Activated CD8-positive, alpha-beta memory T cell treated with anti-CD3 and anti-CD28 coated beads, Interleukin-2, amount 10 ng/mL, durations not matched to agents 7 days and 5 days (primary cell): ENCODE measurements at regions not wholly inside any gene's neighbourhood (a gene's known extent, or its start where the extent isn't known, plus 50 kb on each side); places are given as distances from the start of the nearest gene placed in this dataset.
"Not testable (repeated sequence)": the region's sequence is repeated elsewhere in the genome, so short reads cannot be mapped to it uniquely, and the experiment has no call there.

Experiments
- ATAC-seq: fragments of 150-1000 bp; cut with Tn5 transposase; one replicate; pipeline ENCODE4 v1.10.0; 2021; ENCODE audit warnings: moderate library complexity
- CTCF ChIA-PET: fragments of 350-600 bp; sonication (Branson Sonifier 250); formaldehyde crosslinking; loops from one replicate; lab custom pipeline; 2021; ENCODE audit warnings: antibody characterized with exemption; lab: Charles Lee
- DNase-seq: peaks from one replicate; pipeline ENCODE4 v3.0.0-alpha.2; 2020
- H3K27ac Mint-ChIP-seq: one replicate; pipeline ENCODE4 v1.8.0; 2021; ENCODE audit warnings: mild to moderate bottlenecking, mixed read lengths
- H3K27me3 Mint-ChIP-seq: one replicate; pipeline ENCODE4 v1.8.0; 2021; ENCODE audit warnings: mixed read lengths
- H3K36me3 Mint-ChIP-seq: one replicate; pipeline ENCODE4 v1.8.0; 2021; ENCODE audit warnings: mild to moderate bottlenecking, mixed read lengths
- H3K4me1 Mint-ChIP-seq: one replicate; pipeline ENCODE4 v1.8.0; 2021; ENCODE audit warnings: mixed read lengths
- H3K4me3 Mint-ChIP-seq: one replicate; pipeline ENCODE4 v1.8.0; 2021; ENCODE audit warnings: mild to moderate bottlenecking, moderate library complexity, mixed read lengths
- H3K9me3 Mint-ChIP-seq: one replicate; pipeline ENCODE4 v1.8.0; 2022; ENCODE audit warnings: low read depth, mixed read lengths

- ATAC-seq (no peak), DNase-seq (no peak)
- Mint-ChIP-seq H3K27ac (no peak overlapping the region), H3K4me1 (no peaks in the 10 kb centered on the region), H3K4me3 (no peak overlapping the region), H3K27me3 (no peaks in the 10 kb centered on the region), H3K36me3 (no peaks in the 10 kb centered on the region), H3K9me3 (no peaks in the 10 kb centered on the region)
- CTCF ChIA-PET = no interaction called here
Observed at GRCh38 chrX:147468600-147468999, 443.1 kb upstream of the FMR1 start.

- H3K27me3 Mint-ChIP-seq = no peaks in the 10 kb centered on the region
- DNase-seq = no peak
- H3K4me1 Mint-ChIP-seq = no peaks in the 10 kb centered on the region
- no peaks in the 10 kb centered on the region for H3K36me3 Mint-ChIP-seq
- H3K4me3 Mint-ChIP-seq = no peak overlapping the region
- CTCF ChIA-PET = interaction anchor here (2.1 kb wide), 1 partner anchor 328 kb away, joined by 7 read pairs; no protein-coding TSS in a partner anchor
- H3K9me3 Mint-ChIP-seq = no peaks in the 10 kb centered on the region
- no peak for ATAC-seq
- no peak overlapping the region for H3K27ac Mint-ChIP-seq
Observed at GRCh38 chrX:147476008-147476407, 435.7 kb upstream of the FMR1 start.

- H3K27me3 Mint-ChIP-seq = no peaks in the 10 kb centered on the region
- H3K4me1 Mint-ChIP-seq = no peaks in the 10 kb centered on the region
- no peak overlapping the region for H3K27ac Mint-ChIP-seq
- H3K36me3 Mint-ChIP-seq = no peaks in the 10 kb centered on the region
- no peaks in the 10 kb centered on the region for H3K9me3 Mint-ChIP-seq
- CTCF ChIA-PET = no interaction called here
- ATAC-seq (no peak), DNase-seq (no peak)
- no peak overlapping the region for H3K4me3 Mint-ChIP-seq
Observed at GRCh38 chrX:147478899-147479298, 432.8 kb upstream of the FMR1 start.

- DNase-seq = no peak
- no peaks in the 10 kb centered on the region for H3K36me3 Mint-ChIP-seq
- CTCF ChIA-PET = no interaction called here
- H3K27ac Mint-ChIP-seq = no peak overlapping the region
- H3K9me3 Mint-ChIP-seq = no peaks in the 10 kb centered on the region
- H3K4me3 Mint-ChIP-seq = no peak overlapping the region
- no peaks in the 10 kb centered on the region for H3K4me1 Mint-ChIP-seq
- ATAC-seq = no peak
- no peaks in the 10 kb centered on the region for H3K27me3 Mint-ChIP-seq
Observed at GRCh38 chrX:147485207-147485606, 426.5 kb upstream of the FMR1 start.

GRCh38 chrX:147494365-147494764, 417.4 kb upstream of the FMR1 start:
- no peak overlapping the region for H3K27ac Mint-ChIP-seq
- no peaks in the 10 kb centered on the region for H3K4me1 Mint-ChIP-seq
- no peak for ATAC-seq
- H3K4me3 Mint-ChIP-seq = no peak overlapping the region
- CTCF ChIA-PET = no interaction called here
- H3K27me3 Mint-ChIP-seq = no peaks in the 10 kb centered on the region
- no peak for DNase-seq
- H3K36me3 Mint-ChIP-seq = no peaks in the 10 kb centered on the region
- no peaks in the 10 kb centered on the region for H3K9me3 Mint-ChIP-seq

GRCh38 chrX:147498796-147499195, 412.9 kb upstream of the FMR1 start:
- CTCF ChIA-PET = no interaction called here
- ATAC-seq (no peak), DNase-seq (no peak)
- no peaks in the 10 kb centered on the region for H3K36me3 Mint-ChIP-seq
- H3K4me3 Mint-ChIP-seq = no peak overlapping the region
- H3K9me3 Mint-ChIP-seq = no peaks in the 10 kb centered on the region
- H3K27ac Mint-ChIP-seq = no peak overlapping the region
- H3K27me3 Mint-ChIP-seq = no peaks in the 10 kb centered on the region
- no peaks in the 10 kb centered on the region for H3K4me1 Mint-ChIP-seq

- DNase-seq = no peak
- no peaks in the 10 kb centered on the region for H3K4me1 Mint-ChIP-seq
- ATAC-seq = no peak
- no peaks in the 10 kb centered on the region for H3K36me3 Mint-ChIP-seq
- H3K9me3 Mint-ChIP-seq = peaks cover under 1% of the 10 kb centered on the region
- H3K27ac Mint-ChIP-seq = no peak overlapping the region
- no peak overlapping the region for H3K4me3 Mint-ChIP-seq
- CTCF ChIA-PET = no interaction called here
- no peaks in the 10 kb centered on the region for H3K27me3 Mint-ChIP-seq
Observed at GRCh38 chrX:147522981-147523380, 388.7 kb upstream of the FMR1 start.

- no peaks in the 10 kb centered on the region for H3K9me3 Mint-ChIP-seq
- no peaks in the 10 kb centered on the region for H3K36me3 Mint-ChIP-seq
- H3K27ac Mint-ChIP-seq = no peak overlapping the region
- CTCF ChIA-PET = no interaction called here
- no peak for DNase-seq
- H3K4me1 Mint-ChIP-seq = no peaks in the 10 kb centered on the region
- no peak for ATAC-seq
- no peaks in the 10 kb centered on the region for H3K27me3 Mint-ChIP-seq
- H3K4me3 Mint-ChIP-seq = no peak overlapping the region
Observed at GRCh38 chrX:147533426-147533825, 378.3 kb upstream of the FMR1 start.

GRCh38 chrX:147537172-147537571, 374.5 kb upstream of the FMR1 start:
- ATAC-seq = no peak

GRCh38 chrX:147548023-147548422, 363.7 kb upstream of the FMR1 start:
- H3K4me1 Mint-ChIP-seq = not testable (repeated sequence)

More at GRCh38 chrX:147537172-147537571, 374.5 kb upstream of the FMR1 start:
- no peaks in the 10 kb centered on the region for H3K9me3 Mint-ChIP-seq
- H3K4me3 Mint-ChIP-seq = no peak overlapping the region
- DNase-seq = no peak
- no peak overlapping the region for H3K27ac Mint-ChIP-seq
- no peaks in the 10 kb centered on the region for H3K4me1 Mint-ChIP-seq
- CTCF ChIA-PET = no interaction called here
- H3K36me3 Mint-ChIP-seq = no peaks in the 10 kb centered on the region
- no peaks in the 10 kb centered on the region for H3K27me3 Mint-ChIP-seq

GRCh38 chrX:147550217-147550616, 361.5 kb upstream of the FMR1 start:
- Mint-ChIP-seq H3K4me3 (no peak overlapping the region), H3K27ac (no peak overlapping the region), H3K9me3 (no peaks in the 10 kb centered on the region), H3K4me1 (no peaks in the 10 kb centered on the region), H3K36me3 (no peaks in the 10 kb centered on the region), H3K27me3 (no peaks in the 10 kb centered on the region)
- no peak for ATAC-seq
- no peak for DNase-seq
- CTCF ChIA-PET = no interaction called here

More at GRCh38 chrX:147548023-147548422, 363.7 kb upstream of the FMR1 start:
- H3K27ac Mint-ChIP-seq, ATAC-seq, H3K9me3 Mint-ChIP-seq, DNase-seq, CTCF ChIA-PET, H3K36me3 Mint-ChIP-seq, H3K4me3 Mint-ChIP-seq, H3K27me3 Mint-ChIP-seq: not testable (repeated sequence)

GRCh38 chrX:147559191-147559590, 352.5 kb upstream of the FMR1 start:
- Mint-ChIP-seq H3K4me3 (no peak overlapping the region), H3K4me1 (no peaks in the 10 kb centered on the region), H3K27ac (no peak overlapping the region), H3K27me3 (no peaks in the 10 kb centered on the region), H3K9me3 (no peaks in the 10 kb centered on the region), H3K36me3 (no peaks in the 10 kb centered on the region)
- no peak for ATAC-seq
- CTCF ChIA-PET = no interaction called here
- DNase-seq = no peak

GRCh38 chrX:147565237-147565636, 346.5 kb upstream of the FMR1 start:
- Mint-ChIP-seq H3K9me3 (no peaks in the 10 kb centered on the region), H3K4me3 (no peak overlapping the region), H3K4me1 (no peaks in the 10 kb centered on the region), H3K36me3 (no peaks in the 10 kb centered on the region), H3K27ac (no peak overlapping the region), H3K27me3 (no peaks in the 10 kb centered on the region)
- DNase-seq (no peak), ATAC-seq (no peak)
- CTCF ChIA-PET = no interaction called here

GRCh38 chrX:147570483-147570882, 341.2 kb upstream of the FMR1 start:
- no peaks in the 10 kb centered on the region for H3K4me1 Mint-ChIP-seq
- ATAC-seq (no peak), DNase-seq (no peak)
- H3K36me3 Mint-ChIP-seq = no peaks in the 10 kb centered on the region
- H3K27ac Mint-ChIP-seq = no peak overlapping the region
- no peak overlapping the region for H3K4me3 Mint-ChIP-seq
- CTCF ChIA-PET = no interaction called here
- no peaks in the 10 kb centered on the region for H3K27me3 Mint-ChIP-seq
- H3K9me3 Mint-ChIP-seq = peaks cover 3% of the 10 kb centered on the region

GRCh38 chrX:147573266-147573665, 338.5 kb upstream of the FMR1 start:
- no peaks in the 10 kb centered on the region for H3K27me3 Mint-ChIP-seq
- CTCF ChIA-PET = no interaction called here
- no peaks in the 10 kb centered on the region for H3K4me1 Mint-ChIP-seq
- peaks cover 3% of the 10 kb centered on the region for H3K9me3 Mint-ChIP-seq
- no peak for ATAC-seq
- H3K4me3 Mint-ChIP-seq = no peak overlapping the region
- no peak overlapping the region for H3K27ac Mint-ChIP-seq
- H3K36me3 Mint-ChIP-seq = no peaks in the 10 kb centered on the region
- no peak for DNase-seq
